Globus pallidus (tissue), 1 donor: ENCODE measurements at regions not wholly inside any gene's neighbourhood (a gene's known extent, or its start where the extent isn't known, plus 50 kb on each side); places are given as distances from the start of the nearest gene placed in this dataset.
"Not testable (repeated sequence)": the region's sequence is repeated elsewhere in the genome, so short reads cannot be mapped to it uniquely, and the experiment has no call there.

Experiments
- DNase-seq: peaks from one replicate; pipeline ENCODE4 v3.0.0-alpha.2; 2015; ENCODE audit warnings: low spot score

- DNase-seq = no peak
Measured at GRCh38 chr13:64202517-64202916, 2786.9 kb upstream of the PCDH20 start.

- DNase-seq = no peak
Measured at GRCh38 chr13:64197232-64197631, 2781.6 kb upstream of the PCDH20 start.

GRCh38 chr13:64186503-64187250 is 2771.0 kb upstream of the PCDH20 start:
- no peak for DNase-seq

GRCh38 chr13:64186071-64186470 is 2770.4 kb upstream of the PCDH20 start:
- no peak for DNase-seq

GRCh38 chr13:64180756-64181155 is 2765.1 kb upstream of the PCDH20 start:
- no peak for DNase-seq

GRCh38 chr13:64165826-64166225 is 2750.2 kb upstream of the PCDH20 start:
- no peak for DNase-seq

- DNase-seq = no peak
Measured at GRCh38 chr13:64164435-64164834, 2748.8 kb upstream of the PCDH20 start.

GRCh38 chr13:64160479-64160878 is 2744.8 kb upstream of the PCDH20 start:
- no peak for DNase-seq

GRCh38 chr13:64158908-64159307 is 2743.3 kb upstream of the PCDH20 start:
- DNase-seq = no peak

GRCh38 chr13:64154514-64154913 is 2738.9 kb upstream of the PCDH20 start:
- no peak for DNase-seq

- no peak for DNase-seq
Measured at GRCh38 chr13:64130600-64130999, 2715.0 kb upstream of the PCDH20 start.

- DNase-seq = no peak
Measured at GRCh38 chr13:64130171-64130570, 2714.5 kb upstream of the PCDH20 start.

GRCh38 chr13:64127856-64128255 is 2712.2 kb upstream of the PCDH20 start:
- no peak for DNase-seq

- no peak for DNase-seq
Measured at GRCh38 chr13:64127192-64127591, 2711.5 kb upstream of the PCDH20 start.

GRCh38 chr13:64121023-64121709 is 2705.5 kb upstream of the PCDH20 start:
- not testable (repeated sequence) for DNase-seq

- no peak for DNase-seq
Measured at GRCh38 chr13:64099994-64100393, 2684.3 kb upstream of the PCDH20 start.

- no peak for DNase-seq
Measured at GRCh38 chr13:64090311-64090710, 2674.7 kb upstream of the PCDH20 start.

GRCh38 chr13:64088491-64088890 is 2672.8 kb upstream of the PCDH20 start:
- no peak for DNase-seq

- no peak for DNase-seq
Measured at GRCh38 chr13:64087624-64088023, 2672.0 kb upstream of the PCDH20 start.

- DNase-seq = no peak
Measured at GRCh38 chr13:64083811-64084210, 2668.2 kb upstream of the PCDH20 start.

GRCh38 chr13:64083396-64083795 is 2667.7 kb upstream of the PCDH20 start:
- no peak for DNase-seq

- DNase-seq = no peak
Measured at GRCh38 chr13:64078480-64078936, 2662.9 kb upstream of the PCDH20 start.

GRCh38 chr13:64078025-64078424 is 2662.4 kb upstream of the PCDH20 start:
- no peak for DNase-seq
